ENCODE measurements at regions not wholly inside any gene's neighbourhood (a gene's known extent, or its start where the extent isn't known, plus 50 kb on each side); places are given as distances from the start of the nearest gene placed in this dataset.

DNA sequence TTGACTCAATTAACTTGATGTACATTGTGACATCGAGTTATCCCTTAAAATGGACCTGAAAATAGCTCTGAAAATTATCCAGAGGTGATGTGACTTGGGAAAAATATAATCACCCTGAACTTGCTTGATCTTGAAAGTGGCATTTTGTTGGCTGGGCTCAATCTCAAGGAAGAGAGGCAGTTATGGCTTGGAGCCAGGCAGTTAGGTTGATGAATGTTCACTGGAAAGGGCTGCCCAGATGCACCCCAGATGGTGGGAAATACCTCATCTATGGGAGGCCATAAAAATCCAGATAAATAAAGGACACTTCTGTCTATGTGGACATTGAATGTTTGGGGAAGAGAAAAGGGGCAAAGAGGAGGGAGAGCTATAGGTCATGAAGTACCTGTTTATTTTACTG is 55.7 kb upstream of the OR5AN1 start:
- DNase-seq: no peak

DNA sequence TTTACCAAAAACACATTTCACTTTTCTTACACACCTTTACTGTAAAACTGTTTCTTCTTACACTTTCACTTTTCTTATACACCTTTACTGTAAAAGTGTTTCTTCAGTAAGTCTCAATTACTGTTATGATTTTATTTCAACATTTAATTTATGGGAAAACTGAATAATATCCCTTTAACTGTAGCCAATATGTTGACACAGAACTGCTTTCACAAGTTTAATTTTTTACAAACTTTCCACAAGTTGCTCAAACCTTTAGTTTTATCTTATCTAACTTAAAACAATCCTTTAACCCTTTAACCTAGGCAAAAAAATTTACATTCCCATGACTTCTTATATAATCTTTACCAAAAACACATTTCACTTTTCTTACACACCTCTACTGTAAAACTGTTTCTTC is 63.3 kb upstream of the OR5AN1 start:
- DNase-seq: no peak

DNA sequence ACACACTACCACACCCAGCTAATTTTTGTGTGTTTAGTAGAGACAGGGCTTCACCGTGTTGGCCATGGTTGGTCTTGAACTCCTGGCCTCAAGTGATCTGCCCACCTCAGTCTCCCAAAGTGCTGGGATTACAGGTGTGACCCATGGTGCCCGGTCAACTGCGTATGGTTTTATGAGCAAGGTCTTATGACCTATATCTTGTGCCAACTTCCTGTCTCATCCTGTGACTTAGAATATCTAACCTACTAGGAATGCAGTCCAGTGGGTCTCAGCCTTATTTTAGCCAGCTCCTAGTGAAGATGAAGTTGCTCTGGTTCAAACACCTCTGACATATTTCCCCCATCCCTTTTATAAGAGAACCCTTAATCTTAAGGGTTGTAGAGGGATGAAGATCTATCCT is 66.1 kb upstream of the OR5AN1 start:
- no peak for DNase-seq

DNA sequence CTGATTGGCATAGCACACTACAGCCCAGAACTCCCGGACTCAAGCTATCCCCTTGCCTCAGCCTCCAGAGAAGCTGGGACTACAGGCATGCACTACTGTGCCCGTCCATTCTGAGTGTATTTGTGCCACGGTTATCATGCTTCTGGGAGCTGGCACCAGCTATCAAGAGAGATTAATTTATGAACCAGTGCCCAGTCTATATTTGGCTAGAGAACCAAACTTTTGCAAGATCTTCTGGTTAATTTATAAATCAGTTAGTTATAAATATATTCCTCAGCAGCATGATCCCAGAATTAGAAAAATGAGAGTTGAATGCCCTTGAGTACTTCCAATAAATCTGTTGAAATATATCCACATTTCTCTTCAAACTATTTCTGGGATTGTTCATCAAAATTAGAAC is 67.5 kb upstream of the OR5AN1 start:
- DNase-seq: no peak

DNA sequence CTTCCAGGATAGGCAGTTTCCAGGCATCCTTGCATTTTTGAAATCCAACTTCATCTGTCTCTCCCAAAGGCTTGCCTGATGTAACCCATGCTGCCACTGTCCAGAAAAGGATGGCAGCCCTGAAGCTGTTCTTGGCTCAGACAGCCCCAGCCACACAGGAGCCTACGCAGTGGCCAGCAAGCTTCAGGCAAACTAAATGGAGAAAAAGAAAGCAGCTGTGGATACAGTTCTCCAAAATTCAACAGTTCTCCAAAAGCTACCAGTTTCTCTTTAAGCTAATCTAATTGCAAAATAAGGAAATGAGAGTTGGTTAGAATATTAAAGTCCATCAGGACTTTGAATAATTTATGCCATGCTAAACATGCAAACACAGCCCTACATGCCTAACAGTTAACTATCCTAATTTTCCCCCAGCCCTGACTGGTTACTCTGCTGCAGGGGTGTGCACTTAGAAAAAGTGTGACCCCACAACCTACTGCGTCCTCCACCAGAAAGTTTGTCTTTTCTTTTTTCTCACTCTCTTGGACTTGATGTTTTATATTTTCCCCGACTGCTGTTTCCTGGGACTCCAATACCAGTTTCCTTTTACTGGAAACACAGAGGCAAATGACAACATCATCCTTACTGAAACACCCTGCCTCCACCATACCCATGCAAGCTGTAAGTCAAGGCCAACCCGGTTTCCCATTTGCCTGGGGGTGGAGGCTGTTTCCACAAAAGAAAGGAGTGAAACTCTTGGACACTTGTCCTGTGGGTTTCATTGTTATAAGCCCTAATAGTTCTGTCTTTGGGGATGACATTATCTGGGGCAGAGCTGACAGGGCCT is 69.1 kb upstream of the OR5AN1 start:
- DNase-seq: no peak

DNA sequence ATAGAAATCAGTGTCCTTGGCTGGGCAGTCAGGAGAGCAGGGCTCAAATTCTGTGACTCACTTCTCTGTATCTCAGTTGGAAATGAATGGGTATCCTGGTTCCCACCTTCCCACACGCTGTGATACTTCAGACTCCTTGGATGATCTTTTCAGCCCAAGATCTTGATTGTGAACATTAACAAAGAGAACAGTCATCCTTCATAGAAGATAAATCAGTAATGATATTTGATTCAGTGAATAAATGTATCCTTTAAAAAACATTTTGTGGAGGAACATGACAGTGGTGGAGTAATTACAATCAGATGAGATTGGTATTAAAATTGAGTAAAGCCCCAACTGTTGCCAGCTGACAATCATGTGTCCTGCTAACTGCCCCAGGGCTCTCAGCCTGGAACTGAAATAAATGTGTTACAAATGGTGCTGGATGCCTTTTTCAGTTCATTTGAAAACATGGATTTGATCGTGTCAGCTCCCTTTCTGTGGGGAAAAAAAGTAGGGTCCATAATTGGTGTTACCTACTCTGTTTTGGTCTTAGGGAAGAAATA is 72.9 kb upstream of the OR5AN1 start:
- DNase-seq: no peak

DNA sequence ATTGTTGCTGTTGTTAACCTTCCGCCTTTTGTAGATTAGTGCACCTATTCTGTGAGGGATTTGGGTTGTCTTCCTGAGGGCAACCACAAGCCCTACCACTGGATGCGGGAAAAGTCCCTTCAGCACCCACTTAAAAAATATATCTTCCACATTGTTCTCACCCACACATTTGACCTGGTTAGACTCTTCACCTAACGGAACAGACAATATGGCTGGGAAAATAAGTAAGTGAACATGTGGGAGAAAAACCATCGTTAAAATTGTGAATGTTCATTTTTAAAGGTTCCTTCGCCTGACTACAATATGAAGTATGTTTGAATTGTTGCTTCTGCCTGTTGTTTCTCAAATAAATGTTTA is 72.0 kb upstream of the MPEG1 start:
- DNase-seq: no peak

DNA sequence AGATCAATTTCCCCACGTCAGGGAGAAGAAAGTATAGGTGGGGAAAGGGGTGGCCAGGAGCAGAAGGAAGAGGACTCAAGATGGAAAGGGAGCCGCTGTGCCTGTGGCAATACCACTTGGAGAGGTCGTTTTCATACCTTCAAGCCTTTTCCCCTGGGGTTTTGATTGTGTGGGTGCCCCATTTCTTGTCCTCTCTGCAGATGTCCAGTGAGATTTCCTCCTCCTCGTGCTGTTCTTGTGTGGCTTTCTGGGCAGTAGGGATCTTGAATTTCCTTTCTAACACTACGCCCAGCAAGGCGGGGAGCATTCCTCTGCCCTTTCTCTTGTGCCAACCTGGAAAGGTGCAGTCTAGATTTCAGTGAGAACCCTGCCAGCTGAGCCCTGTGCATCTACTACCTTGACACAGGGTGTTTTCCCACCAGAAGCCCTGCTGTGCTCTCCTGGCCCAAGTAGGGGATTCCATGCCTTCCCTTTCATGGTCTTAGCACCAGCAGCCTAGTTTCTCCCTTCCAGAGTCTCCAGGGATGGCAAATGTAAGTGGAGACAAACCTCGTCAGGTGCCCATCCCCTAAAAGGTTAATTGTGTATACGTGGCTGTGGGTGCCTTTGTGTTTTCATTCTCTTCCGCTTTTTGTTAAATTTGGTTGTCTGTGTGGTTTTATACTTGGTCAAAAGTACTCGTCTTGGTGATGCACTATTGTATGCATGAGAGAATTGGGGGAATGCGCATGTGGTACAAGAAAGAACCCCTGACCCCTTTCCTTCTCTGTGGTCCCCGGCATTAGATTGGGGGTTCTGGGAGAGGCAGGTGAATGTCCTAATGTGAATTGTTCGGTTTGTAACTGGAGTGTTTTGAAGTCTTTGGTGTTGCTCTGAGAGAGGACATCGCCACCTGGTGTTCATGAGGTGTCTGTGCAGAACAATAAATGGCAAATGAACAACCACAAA is 71.4 kb upstream of the MPEG1 start:
- peak; percentile 15 for DNase-seq

DNA sequence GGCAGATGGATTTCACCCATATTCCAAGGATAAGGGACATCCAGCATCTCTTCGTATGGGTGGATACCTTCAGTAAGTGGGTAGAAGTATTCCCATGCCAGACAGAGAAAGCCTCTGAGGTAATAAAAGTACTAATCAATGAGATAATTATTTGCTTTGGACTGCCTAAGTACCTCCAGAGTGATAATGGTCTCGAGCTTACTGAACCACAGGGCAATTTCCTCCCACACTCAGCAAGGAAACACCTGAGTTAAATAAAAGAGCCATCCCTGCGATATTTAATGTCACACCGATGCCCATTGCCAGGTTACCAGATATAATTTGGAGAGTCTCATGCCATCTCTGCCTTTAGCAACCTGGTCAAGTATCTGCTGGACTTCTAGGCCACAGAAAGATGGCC is 70.6 kb upstream of the MPEG1 start:
- DNase-seq: no peak

DNA sequence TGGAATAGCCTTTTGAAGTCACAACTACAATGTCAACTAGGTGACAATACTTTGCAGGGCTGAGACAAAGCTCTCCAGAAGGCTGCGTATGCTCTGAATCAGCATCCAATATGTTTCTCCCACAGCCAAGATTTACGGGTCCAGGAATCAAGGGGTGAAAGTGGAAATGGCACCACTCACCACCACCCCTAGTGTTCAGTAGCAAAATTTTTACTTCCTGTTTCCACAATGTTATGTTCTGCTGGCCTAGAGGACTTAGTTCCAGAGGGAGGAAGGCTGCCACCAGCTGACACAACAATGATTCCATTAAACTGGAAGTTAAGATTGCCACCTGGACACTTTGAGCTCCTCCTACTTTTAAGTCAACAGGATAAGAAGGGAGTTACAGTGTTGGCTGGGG is 68.5 kb upstream of the MPEG1 start:
- no peak for DNase-seq

DNA sequence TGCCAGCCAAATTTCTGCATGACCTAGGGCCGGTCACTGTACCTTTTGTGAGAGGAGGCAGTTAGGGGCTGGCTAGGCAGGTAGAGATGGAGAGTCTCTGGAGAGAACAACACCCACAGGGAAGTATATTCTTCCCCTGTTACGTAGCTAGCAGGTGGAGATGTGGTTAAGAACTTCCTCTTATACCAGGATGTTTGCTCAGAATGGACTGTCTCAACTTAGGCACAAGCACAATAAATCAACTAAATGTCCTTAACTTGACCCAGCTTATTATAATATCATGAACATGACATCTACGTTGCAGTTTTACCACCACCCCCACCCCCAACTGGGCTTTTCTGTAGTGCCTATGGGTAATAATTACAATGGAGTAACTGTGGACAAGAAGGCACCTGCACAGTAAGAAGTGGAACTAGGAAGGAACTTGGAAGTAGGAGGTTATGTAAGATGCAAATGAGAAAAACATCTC is 60.7 kb upstream of the MPEG1 start:
- DNase-seq: no peak

DNA sequence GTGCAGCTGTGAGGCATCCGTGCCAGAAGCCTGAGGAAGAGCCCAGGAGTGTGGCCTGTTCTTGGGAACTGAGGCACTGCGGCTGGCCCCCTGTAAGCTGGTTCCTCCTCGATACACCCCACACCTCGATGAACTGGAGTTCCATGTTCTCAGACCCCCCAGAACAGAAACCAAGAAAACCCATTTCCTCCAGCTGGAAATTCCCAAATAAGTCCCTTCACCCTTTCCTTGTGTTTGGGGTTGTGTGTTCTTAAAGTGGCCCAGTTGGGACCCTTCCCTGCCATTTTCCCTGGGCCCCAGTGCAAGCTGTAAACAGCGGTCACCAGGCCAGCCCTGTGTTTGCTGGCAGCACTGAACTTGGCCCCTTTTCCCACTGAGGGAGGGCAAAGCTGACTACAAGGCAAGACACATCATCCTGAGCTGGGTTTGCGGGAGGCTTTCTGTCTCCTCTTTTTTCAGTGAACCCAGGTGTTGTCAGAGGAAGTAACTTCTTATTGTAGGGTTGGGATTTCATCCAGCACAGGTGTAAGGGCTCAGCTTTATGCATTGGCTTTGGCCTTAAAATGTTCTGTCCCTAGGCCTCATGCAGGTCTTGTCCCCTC is 60.1 kb upstream of the MPEG1 start:
- no peak for DNase-seq

DNA sequence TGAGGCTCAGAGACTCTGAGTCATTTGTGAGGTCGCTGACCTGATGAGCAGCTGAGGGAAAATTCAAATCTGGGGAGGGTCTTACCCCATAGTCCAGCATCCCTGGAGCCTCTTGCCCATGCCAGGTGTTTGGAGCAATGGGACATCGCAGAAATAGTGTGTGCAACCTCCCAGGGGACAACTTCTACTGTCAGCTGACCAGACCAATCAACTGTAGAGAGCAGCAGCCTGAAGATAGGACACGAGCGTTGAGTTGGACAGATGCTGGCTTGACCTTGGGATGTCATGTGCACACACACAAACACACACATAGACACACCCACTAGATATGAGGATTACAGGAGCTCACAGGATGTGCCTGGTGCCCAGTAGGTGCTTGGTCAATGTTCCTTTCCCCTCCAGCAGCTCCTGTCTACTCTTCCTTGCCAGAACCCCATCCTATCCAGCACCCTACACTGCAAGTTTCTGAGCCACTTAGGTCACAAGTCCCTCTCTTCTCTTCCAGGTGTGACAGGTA is 59.1 kb upstream of the MPEG1 start:
- no peak for DNase-seq

DNA sequence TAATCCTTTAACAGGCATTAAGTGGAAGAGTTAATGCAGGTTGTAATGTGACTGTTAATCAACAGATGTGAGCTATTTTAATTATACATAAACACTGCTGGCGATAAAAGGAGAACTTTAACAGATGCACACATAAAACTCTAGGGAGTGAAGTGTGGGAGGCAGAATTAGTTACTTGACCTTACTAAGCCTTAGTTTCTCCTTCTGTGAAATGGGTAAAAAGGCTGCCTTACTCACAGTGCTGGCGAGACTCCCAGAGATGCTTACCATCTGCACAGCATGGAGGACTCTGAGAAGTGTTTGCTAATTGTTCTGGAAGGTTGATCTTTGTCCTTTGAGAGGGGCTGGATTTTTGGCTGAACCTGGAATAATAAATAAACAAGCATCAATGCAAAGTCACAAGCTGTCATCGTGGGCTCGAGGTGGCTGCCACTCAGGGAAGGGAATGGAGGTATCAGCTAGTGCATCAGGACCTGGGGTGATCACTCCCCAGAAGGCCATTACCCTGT is 58.6 kb upstream of the MPEG1 start:
- DNase-seq: no peak

DNA sequence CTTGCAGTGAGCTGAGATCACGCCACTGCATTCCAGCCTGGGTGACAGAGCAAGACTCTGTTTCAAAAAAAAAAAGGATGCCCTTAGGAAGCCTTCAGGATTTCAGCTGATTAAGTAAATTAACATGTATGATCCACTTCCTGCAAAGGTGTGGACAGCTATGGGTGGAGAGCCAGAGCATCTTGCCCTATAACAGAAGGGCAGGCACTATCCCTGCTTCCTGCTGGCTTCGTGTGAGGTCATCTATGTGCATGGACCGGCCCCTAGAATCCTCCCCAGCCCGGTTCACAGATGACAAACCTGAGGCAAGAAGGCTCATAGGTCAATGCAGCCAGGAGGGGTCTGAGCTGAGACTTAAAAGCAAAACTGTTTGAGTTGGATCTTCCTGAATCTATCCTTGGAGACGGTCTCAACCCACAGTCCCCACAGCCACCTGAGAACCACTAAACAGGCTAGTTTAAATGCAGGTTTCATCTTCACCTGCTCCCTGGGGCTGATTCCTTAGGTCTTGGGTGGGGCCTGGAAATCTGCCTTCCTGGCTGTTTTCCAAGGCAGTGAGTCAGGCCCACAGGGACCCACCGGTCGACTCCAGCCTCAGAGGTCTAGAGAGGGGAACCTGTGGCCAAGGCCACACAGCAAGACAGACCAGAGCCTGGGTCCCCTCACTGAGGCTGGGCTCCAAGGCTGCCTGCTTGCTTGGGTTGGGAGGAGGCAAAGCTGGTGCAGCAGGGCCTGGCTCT is 55.2 kb upstream of the MPEG1 start:
- no peak for DNase-seq

DNA sequence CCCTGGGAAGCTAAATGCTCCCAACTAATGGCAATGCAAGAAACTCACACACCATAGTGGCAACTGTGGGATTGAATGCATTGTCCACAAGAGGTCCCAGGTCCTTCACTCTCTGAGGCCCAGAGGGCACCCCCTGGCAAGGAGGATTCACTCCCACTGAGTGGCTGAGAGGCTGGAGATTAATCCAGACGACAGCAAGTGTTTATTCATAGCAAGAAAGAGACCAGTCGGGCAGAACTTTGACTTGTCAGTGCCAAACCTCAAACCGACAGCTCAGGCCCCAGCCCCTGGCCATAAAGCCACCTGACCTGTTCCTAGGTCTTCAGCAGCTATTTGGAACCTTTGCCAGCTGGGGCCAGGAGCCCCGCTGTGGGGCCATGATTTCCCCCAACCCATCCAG is 54.5 kb upstream of the MPEG1 start:
- DNase-seq: no peak

DNA sequence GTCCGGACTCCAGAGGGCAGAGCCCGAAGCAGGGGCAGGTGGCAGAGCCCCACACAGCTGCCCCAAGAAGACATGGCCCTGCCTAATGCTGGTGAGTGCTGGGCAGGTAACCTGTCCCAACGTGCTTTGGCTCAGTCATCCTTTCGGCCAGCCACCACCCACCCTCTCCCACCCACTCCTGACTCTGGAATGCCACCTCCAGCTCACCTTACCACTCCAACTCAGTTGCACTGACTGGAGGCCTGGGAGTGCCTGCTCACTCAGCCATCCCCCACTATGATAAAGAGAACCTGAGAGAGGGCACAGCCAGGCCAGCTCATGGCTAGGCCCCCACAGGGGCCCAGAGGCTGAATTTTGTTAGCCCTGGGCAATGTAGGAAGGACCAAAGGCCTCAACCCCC is 53.8 kb upstream of the MPEG1 start:
- DNase-seq: no peak

DNA sequence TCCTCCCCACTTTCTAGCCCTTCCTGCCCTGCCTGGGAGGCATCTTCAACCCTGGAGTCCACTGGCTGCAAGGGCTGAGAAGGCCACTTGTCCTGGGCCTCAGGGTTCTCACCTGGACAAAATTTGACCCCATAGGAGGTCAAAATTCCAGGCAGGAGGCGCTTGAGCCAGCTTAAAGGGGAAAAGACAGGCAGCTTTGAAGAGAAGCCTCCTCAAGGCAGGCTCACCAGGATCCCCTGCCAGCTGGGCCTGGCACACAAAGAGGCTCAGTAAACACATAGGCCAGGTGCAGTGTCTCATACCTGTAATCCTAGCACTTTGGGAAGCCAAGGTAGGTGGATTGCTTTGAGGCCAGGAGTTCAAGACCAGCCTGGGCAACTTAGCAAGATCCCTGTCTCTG is 53.0 kb upstream of the MPEG1 start:
- DNase-seq: no peak

DNA sequence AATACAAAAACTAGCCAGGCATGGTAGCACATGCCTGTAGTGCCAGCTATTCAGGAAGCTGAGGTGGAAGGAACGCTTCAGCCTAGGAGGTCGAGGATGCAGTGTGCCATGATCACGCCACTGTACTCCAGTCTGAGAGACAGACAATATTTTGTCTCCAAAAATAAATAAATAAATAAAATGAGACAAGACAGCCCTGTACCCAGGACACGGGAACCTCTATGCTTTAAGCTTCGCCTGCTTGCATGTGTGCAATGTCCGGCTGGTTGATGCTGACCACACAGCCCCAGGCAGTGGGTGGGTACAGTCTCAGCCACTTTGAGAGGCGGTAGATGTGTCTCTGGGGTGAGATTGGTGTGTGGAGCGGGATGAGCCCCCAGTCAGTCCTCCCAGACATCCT is 52.0 kb upstream of the MPEG1 start:
- no peak for DNase-seq

DNA sequence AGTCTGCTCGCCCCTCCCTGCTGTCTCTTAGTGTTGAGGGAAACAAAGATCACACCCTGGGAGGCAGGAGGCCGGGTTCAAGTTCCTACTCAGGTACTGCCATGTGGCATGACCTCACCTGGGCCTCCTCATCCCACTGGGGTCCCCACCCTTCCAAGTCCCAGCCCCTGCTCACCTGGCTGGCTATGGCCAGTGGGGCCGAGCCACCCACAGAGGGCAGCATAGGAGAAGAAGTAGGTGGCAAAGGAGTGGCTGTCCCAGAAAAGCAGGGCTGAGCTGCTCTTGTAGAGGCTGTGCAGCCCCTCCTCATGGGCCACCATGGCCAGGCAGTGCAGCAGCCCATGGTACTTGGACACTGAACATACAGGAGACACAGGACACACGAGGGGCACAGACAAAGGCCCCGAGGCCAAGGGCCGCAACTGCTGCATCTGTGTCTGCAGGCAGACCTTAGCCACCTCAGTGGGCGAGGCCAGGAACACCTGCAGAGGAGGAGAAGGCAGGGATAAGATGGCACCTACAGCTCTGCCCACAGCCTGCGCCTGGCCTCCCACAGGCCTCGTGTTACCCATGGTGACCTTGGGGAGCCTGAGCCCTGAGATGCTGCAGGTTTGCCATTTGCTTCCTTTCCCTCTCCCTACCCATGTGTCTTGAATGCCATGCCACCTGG is 50.6 kb upstream of the MPEG1 start:
- no peak for DNase-seq

Measured in NCI-H1417 treated with DMSO at 0.1 percent for 48 hours (cell line).